D721Med (cell line): ENCODE measurements at regions not wholly inside any gene's neighbourhood (a gene's known extent, or its start where the extent isn't known, plus 50 kb on each side); places are given as distances from the start of the nearest gene placed in this dataset.
A peak's percentile ranks its signal among the peaks of the same experiment; 100 is the strongest.

Experiments used
- DNase-seq: peaks from one replicate; pipeline ENCODE4 v3.0.0; 2011; ENCODE audit warnings: low spot score; ENCODE audit not compliant: insufficient read length
- FAIRE-seq: peaks from 2 replicates; lab custom pipeline; 2011; peaks lifted over from hg19 to GRCh38; lab: Jason Lieb, UNC
- TF ChIP-seq, protein P1 (sequence below): IDR thresholded peaks from 2 replicates; pipeline ENCODE4 v1.5.1; 2012; ENCODE audit warnings: mild to moderate bottlenecking, control low read depth; ENCODE audit not compliant: insufficient read depth; ENCODE audit errors: missing control alignments

DNA sequence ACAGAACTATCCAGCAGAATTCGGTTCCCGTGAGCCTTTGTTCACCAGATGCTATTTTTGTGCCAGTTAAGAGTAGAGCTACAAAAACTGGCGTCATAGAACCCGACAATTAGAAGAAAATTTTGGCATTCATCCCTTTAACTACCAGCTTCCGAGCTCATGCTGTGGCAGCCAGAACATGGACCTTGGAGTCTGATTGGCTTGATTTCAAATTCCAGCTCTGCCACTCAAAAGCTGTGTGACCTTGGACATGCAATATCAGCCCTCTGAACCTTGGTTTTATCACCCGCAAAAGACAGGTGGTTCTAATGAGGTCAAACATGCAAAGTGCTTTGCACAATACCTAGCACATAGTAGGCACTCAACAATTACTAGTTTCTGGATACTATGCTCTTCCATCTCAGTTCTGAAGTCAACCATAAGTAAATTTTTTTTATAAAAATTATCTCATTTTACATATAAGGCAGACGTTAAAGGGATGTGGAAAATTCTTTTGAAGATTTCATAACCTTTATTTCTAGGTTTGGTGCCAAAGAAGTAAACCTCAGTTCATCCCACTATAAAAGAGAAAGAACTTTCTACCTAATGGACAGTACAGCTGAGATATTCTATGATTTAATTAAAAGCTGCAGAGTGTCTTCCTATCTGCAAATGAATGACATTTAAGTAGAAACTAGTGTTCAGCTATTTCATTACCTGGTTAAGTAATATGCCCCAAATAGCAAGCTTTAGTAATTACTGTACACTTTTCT, 331.5 kb downstream of the HAPSTR1 start:
- FAIRE-seq (no peak), DNase-seq (no peak)
- TF ChIP-seq, protein P1, sequence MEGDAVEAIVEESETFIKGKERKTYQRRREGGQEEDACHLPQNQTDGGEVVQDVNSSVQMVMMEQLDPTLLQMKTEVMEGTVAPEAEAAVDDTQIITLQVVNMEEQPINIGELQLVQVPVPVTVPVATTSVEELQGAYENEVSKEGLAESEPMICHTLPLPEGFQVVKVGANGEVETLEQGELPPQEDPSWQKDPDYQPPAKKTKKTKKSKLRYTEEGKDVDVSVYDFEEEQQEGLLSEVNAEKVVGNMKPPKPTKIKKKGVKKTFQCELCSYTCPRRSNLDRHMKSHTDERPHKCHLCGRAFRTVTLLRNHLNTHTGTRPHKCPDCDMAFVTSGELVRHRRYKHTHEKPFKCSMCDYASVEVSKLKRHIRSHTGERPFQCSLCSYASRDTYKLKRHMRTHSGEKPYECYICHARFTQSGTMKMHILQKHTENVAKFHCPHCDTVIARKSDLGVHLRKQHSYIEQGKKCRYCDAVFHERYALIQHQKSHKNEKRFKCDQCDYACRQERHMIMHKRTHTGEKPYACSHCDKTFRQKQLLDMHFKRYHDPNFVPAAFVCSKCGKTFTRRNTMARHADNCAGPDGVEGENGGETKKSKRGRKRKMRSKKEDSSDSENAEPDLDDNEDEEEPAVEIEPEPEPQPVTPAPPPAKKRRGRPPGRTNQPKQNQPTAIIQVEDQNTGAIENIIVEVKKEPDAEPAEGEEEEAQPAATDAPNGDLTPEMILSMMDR, result no peak

DNA sequence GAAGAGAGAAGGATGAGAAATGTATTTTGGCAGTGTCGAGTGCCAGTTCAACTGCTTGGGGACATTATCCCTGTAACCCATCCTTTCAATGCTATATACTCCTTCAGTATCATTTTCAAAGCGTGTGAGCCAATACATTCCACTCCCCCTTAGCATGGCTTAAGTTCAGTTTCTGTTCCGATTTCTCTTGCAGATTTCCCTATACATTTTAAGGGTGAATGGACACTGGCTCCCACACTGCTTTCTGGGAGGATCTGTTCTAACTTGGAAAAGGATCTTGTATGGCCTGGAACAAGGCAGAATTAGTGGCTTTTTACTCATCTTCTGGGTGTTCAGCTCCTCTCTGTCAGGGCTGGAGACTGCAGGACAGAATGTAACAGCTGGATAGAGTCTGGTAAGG, 333.8 kb downstream of the HAPSTR1 start:
- TF ChIP-seq, protein P1, result no peak
- FAIRE-seq (no peak), DNase-seq (no peak)

DNA sequence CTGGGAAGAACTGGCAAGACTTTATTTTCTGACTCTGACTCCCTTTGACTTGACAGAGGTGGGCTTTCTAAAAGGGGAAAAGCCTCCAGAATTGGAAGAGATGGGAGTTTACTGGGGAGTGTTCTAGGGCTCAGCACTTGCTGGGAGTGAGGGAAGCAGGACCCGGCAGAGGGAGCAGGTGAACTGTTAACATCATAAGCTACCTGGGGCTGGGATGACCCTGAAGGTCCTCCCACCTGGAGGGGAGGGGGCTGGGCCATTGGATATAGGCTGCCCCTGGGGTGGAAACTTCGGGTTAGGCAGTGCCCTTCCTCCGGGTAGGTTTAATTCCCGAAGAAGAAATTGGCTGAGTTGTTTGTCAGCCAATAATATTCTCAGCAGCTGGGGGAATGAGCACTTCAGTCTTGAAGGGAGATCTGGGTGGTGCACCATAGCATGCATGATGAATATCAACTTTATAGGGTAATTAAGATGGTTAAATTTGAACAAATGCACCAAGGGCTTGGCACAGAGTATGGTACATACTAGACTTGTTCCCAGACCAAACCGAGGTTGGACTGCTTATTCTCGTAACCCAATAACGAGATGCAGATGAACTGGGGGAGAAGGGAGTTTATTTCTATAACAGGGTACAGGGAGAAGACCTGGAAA, 337.0 kb downstream of the HAPSTR1 start:
- FAIRE-seq (no peak), DNase-seq (no peak)
- TF ChIP-seq, protein P1, result no peak

DNA sequence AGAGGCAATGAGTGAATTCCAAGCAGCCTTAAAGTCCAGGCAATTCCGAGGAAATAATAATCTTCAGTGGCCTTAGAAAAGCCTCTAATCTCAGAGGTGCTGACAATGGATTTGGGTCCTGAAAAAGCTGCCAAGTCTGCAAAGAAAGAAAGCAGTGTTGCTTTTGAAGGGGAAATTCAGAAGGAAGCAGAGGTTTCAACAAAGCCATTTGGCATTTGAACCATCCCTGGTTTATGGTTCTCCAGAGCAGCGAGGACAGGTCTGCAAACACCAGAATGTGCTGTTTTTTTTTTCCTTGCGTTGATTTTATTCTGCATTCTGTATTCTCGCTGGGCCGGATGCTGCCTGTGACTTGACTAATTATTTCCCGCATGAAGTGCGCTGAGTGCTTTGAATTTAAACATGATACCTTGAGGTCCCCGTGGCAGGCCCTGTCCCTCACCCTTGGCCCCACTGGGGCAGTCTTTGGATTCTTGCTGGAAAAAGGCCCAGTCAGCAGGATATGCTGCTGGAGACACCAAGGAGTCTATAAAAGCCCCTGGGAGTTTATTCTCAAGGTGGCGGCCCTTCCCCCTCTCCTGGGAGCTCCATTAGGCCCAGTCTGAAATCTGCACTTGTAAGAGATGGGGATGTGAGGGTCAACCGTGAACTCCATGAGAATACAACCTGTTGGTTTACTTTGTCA, 338.3 kb downstream of the HAPSTR1 start:
- no peak for DNase-seq
- TF ChIP-seq, protein P1, result no peak
- peak; percentile 61 for FAIRE-seq

DNA sequence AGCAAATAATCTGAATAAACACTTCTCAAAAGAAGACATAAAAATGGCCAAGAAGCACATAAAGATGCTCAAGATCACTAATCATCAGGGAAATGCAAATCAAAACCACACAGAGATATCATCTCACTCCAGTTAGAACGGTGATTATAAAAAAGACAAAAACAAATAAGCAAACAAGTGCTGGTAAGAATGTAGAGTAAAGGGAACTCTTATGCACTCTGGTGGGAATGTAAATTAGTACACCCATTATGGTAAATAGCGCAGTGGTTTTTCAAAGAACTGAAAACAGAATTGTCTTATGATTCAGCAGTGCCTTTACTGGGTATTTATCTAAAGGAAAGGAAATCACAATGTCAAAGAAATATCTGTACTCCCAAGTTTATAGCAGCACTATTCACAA, 343.2 kb downstream of the HAPSTR1 start:
- DNase-seq (no peak), FAIRE-seq (no peak)
- TF ChIP-seq, protein P1, result no peak

DNA sequence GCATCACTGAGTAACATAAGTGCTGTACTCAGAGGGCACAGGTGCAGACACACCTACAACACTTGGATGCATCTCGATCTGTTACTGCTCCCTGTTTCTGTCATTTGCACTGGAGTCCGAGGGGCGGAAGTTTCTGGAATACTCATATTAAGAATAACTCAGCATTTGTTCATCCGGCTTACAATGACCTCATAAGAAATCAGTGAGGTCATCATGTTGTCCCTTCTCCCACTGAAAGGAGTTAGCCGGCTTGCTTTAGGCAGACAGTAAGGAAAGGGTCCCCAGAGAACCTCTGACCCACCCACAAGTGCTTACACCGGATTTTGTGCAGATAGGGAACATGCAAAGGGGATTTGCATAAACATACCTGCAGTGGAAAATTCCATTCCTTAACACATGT, 344.7 kb downstream of the HAPSTR1 start:
- TF ChIP-seq, protein P1, result no peak
- no peak for DNase-seq
- FAIRE-seq, result no peak

DNA sequence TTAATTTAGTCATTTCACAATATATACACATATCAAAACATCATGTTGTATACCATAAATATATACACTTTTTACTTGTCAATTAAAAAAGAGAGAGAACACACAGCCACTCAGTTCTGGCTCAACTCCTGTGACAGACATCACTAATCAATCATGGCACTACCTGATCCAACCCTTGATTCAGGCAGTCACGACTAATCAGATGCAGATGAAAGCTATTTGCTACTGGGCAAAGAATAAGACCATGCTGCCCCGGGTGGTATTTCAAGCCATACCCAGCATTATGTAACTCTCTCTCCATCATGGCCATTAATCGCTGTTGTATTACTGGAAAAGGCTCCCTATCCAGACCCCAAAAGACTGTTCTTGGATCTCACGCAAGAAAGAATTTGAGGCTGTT, 345.7 kb downstream of the HAPSTR1 start:
- FAIRE-seq (no peak), DNase-seq (no peak)
- TF ChIP-seq, protein P1, result no peak
